ENCODE measurements at regions not wholly inside any gene's neighbourhood (a gene's known extent, or its start where the extent isn't known, plus 50 kb on each side); places are given as distances from the start of the nearest gene placed in this dataset.
"Not testable (repeated sequence)": the region's sequence is repeated elsewhere in the genome, so short reads cannot be mapped to it uniquely, and the experiment has no call there.

DNA sequence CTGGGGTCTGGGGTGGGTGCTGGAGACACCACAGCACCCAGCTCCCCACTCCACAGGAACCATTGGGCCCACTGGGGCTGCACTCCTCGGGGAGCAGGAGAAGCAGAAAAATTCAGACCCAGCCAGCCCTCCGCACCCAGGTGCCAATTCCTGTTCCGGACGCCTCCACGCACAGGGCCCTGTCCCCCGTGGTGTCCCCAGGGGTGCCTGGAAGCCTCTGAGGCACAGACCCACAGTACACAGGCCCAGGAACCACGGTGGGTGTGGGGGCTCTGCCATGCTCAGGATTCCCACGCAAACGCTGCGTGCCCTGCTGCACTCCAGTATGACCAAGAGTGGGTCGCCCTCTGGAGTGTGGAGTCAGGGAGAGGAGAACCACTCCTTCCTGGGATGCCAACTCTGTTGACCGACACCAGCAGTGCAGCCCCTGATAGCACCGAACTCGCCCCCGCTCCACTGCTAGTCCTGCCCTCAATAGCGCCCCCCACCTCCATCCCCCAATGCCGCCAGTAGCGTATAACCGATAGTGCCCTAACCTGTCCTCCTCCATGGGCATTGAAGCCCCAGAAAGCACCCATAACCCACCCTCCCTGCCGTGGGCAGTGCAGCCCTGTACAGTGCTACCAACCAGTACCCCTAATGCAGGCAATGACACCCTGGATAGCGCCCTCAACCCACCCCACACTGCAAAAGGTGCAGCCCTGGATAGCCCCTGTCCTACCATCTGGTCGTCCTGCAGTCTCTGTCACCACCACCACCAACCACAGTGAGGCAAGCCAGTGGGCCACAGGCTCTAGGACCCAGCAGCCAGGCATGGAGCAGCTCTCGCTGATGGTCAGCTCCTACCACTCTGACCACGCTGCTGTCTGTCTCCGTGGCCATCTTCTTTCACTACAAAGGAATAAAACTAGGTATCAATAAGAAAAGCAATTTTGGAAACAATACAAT is 2877.2 kb downstream of the RPIA start:
- DNase-seq (ENCODE audit: low read depth in 4 of 4, low spot score in 3 of 4): not testable (repeated sequence)

DNA sequence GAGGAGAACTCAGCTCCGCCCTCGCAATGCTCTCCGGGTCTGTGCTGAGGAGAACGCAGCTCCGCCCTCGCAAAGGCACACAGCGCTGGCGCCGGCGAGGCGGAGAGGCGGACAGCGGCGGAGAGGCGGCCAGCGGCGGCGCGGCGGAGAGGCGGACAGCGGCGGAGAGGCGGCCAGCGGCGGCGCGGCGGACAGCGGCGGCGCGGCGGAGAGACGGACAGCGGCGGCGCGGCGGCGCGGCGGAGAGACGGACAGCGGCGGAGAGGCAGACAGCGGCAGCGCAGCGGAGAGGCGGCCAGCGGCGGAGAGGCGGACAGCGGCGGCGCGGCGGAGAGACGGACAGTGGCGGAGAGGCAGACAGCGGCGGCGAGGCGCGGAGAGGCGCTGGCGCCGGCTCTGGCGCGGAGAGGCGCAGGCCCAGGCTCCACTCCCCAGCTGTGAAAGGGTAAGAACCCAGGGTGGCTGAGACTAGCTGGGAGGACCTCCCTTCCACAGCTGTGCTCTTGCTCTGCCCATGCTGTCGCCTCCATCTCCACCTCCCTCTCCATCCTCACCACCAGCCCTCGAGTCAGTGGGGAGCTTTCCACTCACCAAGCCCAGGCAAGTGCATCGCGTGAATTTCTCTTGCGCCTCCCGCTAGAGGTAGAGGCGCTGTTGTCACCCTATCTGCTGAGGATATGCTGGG is 2879.9 kb downstream of the RPIA start:
- DNase-seq (ENCODE audit: low read depth in 4 of 4, low spot score in 3 of 4): not testable (repeated sequence)

DNA sequence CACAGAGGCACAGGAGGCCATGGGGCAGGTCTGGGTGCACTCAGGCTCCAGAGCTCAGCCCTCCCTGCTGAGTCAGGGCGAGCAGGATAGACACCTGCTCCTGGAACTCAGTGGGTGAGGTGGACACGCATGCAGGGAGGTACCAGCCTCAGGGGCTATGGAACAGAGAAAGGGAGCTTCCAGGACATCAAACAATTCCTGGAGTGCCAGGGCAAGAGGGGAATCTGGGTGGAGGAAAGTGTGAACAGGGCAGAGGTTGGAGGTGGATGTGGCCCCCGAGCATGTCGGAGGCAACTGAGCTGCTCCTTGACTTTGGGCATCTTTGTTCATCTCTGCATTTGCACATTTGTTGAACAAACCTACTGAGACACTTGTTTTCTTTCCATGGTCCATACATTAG is 2881.5 kb downstream of the RPIA start:
- DNase-seq (ENCODE audit: low read depth in 4 of 4, low spot score in 3 of 4): not testable (repeated sequence)

DNA sequence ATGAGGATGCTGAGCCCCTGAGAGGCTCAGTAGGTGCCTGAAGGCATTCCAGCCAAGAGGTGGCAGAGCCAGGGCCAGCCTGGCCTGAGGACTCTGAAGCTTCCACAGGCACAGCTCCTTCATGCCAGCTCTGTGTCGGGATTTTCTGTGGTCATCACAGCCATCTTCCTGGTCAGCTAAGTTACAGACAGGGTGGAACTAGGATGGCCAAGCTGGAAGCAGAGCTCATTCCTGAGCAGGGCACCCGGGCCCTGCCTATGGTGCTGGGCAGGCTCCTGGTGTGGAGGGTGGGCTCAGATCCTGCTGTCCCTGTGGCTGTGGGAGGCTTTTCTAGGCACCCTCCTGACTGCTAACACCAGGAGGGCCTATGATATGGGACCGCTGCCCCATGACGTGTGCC is 2882.3 kb downstream of the RPIA start:
- DNase-seq (ENCODE audit: low read depth in 4 of 4, low spot score in 3 of 4): not testable (repeated sequence)

DNA sequence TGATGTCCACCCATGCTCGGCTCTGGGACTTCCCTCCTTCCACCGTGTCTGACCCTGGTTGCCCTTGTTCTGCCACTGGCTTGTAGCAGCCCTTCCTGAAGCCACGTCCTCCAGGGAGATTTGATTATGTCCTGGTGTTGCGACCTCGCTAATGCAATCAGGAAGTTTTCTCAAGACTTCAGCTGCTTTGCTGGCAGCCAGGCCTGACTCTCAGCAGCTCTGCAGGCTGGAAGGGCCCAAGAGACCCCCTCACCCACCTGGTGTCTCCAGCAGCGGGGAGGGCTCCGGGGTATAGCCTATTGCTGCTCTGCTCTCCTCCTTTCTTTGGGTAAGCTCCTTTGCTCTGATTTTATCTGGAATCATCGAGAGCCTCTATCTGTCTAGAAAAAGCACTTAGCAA is 2882.8 kb downstream of the RPIA start:
- DNase-seq (ENCODE audit: low read depth in 4 of 4, low spot score in 3 of 4): not testable (repeated sequence)

DNA sequence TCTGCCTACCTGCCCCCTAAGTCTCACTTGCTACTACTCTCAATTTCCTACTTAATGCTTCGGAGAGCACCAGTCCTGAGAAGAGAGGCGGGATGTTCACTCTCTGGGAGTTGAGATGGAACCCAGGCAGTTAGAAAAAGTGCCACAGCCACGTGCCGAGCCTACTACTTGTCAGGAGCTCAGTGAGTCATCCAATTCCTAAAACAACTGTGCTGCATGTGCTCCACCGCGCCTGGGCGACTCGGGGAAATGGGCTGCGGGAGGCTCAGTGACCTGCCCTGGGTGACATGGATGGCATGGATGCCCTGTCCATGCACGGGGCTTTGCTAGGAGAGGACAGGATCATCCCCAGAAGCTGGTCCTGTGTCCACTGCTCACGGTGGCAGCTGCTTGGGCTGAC is 2884.2 kb downstream of the RPIA start:
- not testable (repeated sequence) for DNase-seq (ENCODE audit: low read depth in 4 of 4, low spot score in 3 of 4)

DNA sequence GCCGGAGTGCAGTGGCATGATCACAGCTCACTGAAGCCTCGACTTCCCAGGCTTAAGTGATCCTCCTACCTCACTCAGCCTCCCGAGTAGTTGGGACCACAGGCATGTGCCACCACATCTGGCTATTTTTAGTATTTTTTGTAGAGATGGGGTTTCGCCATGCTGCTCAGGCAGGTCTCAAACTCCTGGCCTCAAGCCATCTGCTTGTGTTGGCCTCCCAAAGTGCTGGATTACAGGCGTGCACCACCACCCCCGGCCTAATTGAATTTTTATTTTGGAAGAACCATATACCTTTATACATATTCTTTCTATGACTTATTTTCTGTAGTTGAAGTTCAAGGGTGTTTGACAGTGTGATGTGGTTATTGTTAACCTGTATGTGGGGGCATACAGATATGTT is 2885.9 kb downstream of the RPIA start:
- DNase-seq (ENCODE audit: low read depth in 4 of 4, low spot score in 3 of 4): not testable (repeated sequence)

DNA sequence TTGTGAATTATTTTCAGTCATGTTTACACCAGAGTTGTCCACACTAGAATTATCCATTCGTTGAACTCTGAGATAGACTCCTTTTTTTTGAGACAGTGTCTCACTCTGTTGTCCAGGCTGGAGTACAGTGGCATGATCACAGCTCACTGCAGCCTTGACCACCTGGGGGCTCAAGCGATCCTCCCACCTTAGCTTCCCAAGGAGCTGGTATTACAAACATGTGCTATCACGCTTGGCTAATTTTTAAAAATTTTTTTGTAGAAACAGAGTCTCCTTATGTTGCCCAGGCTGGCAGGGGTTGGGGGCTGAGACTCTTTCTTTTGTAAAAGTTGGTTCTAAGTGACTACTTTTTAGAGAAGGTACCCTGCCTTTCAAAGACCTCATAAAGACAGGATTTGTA is 2887.2 kb downstream of the RPIA start:
- DNase-seq (ENCODE audit: low read depth in 4 of 4, low spot score in 3 of 4): not testable (repeated sequence)

DNA sequence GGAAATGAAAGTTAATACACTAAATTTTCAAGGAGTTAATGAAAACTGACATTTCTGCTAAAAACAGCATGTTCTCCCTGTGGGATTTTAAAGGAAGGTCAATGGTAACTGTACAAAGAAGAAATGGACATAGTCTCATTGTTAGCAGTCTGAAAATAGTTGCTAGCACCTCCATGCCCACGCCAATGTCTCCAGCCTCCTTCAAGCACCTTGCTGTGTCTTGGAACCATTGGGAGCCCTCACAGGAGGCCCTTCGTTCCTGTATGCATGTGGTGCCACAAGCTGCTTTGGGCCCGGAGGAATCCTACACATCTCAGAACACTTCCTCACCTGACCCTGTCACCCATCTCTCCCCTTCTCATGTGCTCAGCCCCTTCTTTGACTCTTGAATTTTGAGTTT is 2888.1 kb downstream of the RPIA start:
- not testable (repeated sequence) for DNase-seq (ENCODE audit: low read depth in 4 of 4, low spot score in 3 of 4)

DNA sequence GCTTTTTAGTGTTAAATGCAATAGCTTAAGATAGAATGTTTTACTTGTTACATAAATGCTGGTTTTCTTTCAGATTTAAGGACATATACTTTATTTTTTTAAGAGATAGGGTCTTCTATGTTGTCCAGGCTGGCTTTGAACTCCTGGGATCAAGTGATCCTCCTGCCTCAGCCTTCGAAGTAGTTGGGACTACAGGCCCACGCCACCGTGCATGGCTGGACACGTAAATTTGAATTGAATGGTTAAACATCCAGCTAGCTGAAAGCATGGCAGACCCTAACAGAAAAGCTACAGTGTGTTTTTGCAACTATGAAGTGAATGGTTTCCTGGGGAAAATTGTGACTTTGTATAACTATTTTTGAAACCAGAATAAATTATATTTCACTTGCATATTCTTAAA is 2888.6 kb downstream of the RPIA start:
- not testable (repeated sequence) for DNase-seq (ENCODE audit: low read depth in 4 of 4, low spot score in 3 of 4)

DNA sequence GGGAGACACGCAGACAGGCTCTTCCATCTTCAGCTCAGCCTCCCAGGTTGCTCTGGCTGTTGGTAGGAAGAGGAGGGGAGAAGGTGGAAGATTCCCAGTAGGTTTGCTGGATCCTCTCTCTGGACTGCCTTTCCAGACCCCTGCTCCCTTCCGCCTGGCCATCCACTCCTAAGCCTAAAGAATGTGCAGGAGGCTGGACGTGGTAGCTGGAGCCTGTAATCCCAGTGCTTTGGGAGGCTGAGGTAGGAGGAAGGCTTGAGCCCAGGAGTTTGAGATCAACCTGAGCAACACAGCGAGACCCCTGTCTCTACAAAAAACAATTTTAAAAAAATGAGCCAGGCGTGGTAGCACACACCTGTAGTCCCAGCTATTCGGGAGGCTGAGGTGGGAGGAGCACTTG is 2895.6 kb downstream of the RPIA start:
- DNase-seq (ENCODE audit: low read depth in 4 of 4, low spot score in 3 of 4): not testable (repeated sequence)

DNA sequence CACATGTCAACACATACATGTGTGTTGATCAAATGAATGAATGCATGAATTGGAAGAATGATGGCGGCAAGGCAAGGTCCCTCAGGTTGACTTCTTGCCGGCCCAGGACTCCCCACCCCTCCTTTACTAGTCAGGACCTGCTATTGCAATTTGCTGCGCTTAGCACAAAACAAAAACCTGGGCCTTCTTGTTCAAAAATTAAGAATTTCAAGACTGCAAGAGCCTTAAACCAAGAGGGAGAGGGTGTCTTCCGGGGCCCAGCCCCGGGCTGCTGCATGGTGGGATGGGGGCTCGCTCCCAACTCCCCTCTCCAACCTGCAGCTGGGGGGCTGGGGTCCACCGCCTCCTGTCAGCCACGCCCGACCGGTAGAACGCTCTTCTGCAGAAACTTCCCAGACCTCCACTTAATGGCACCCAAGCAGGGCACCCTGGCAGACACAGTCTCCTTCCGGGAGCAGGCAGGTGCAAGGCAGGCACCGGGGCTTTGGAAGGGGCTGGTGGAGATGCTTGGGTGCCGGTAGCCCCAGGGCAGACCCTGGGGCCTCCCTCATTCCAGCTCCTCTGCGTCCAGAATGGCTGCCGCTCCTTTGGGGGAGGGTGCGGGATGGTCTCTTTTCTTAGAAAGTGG is 2896.5 kb downstream of the RPIA start:
- not testable (repeated sequence) for DNase-seq (ENCODE audit: low read depth in 4 of 4, low spot score in 3 of 4)

DNA sequence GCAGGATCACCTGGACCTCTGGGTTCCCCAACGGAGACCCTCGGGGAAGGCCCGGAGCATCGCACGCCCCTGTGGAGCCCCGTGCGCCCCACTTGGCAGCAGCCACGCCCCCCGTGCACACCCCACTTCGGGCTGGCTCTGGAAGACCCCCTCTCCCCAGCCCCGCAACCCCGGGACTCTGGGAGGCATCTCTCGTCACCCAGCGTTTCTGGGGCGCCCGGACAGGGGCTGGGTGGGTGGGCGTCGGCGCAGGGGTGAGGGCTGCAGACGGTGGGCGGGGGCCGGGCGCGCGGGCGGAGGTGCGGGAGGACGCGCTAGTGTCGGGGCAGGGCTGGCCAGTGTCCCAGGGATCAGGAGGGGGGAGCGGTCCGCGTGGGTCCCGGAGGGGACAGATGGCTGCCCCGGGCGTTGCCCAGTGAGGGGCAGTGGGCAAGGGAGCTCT is 2897.3 kb downstream of the RPIA start:
- DNase-seq (ENCODE audit: low read depth in 4 of 4, low spot score in 3 of 4): not testable (repeated sequence)

DNA sequence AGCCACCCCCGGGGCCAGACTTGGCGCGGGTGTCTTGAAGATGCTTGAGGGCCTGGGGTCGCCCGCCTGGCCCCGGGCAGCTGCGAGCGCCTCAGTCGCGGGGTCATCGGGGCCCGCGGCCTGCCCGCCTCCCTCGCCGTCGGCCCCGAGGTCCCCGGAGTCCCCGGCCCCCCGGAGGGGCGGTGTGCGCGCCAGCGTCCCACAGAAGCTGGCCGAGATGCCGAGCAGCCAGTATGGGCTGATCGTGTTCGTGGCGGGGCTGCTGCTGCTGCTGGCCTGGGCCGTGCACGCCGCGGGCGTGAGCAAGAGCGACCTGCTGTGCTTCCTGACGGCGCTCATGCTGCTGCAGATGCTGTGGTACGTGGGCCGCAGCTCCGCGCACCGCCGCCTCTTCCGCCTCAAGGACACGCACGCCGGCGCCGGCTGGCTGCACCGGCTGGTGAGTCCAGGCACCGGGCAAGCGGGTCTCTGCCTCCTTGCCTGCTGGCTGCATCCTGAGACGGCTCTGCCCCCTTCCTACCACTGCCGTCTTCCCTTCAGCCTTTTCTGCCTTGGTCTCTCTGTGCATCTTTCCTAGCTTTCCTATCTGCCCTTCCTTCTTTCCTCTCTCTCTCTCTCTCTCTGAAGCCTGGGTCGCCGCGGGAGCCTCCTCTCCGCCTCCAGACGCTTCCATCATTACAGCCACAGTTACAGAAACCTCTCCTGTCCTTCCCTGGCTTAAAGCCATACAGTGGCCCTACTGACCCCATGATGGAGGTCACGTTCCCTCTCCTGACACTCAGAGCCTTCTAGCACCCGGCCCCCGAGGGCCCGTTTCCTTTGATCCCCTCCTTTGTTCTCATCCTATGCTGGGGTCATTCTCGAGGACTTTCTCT is 2898.2 kb downstream of the RPIA start:
- not testable (repeated sequence) for DNase-seq (ENCODE audit: low read depth in 4 of 4, low spot score in 3 of 4)

DNA sequence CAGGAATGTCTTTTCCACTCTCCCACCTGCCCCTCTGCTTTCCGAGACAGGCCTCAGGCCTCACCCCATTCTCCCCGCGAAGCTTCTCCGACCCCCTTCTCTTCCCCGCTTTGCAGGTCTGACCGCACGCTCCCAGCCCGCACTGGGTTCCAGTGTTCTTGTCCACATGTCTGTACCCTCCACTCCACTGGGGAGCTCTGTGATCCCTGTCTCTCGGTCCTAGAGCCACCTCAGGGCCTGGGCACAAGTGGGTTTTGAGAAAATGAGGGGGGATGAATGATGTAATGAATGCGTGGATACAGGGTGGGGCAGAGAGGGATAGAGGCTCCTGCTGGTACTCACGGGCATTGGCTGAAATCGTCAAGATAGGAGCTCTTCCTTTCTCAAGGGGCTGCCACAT is 2898.9 kb downstream of the RPIA start:
- DNase-seq (ENCODE audit: low read depth in 4 of 4, low spot score in 3 of 4): not testable (repeated sequence)

DNA sequence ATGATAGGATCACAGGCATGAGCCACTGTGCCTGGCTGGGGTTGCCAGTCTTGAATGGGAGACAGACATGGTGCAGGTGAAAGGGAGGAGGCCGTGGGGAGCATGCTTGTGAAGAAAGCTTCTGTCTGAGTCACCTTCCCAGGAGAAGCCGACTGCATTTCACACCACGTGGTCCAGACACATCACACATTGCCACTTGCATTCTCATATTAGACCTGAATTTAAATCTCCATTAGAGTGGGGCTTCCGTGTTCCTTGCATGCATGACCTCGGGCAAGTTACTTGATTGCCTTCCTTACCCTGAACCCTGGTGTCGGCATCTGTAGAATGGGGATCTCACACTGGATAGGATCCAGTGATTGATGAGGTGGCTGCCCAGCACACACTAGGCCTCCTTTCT is 2899.6 kb downstream of the RPIA start:
- not testable (repeated sequence) for DNase-seq (ENCODE audit: low read depth in 4 of 4, low spot score in 3 of 4)

DNA sequence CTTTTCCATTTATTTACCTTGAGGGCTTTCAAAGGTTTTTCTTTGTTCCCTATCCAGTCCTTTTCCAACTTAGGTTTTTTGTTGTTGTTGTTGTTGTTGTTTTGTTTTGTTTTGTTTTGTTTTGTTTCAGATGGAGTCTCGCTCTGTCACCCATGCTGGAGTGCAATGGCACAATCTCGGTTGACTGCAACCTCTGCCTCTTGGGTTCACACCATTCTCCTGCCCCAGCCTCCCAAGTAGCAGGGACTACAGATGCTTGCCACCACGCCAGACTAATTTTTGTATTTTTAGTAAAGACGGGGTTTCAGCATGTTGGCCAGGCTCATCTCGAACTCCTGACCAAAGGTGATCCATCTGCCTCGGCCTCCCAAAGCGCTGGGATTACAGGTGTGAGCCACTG is 2906.0 kb downstream of the RPIA start:
- not testable (repeated sequence) for DNase-seq (ENCODE audit: low read depth in 4 of 4, low spot score in 3 of 4)

DNA sequence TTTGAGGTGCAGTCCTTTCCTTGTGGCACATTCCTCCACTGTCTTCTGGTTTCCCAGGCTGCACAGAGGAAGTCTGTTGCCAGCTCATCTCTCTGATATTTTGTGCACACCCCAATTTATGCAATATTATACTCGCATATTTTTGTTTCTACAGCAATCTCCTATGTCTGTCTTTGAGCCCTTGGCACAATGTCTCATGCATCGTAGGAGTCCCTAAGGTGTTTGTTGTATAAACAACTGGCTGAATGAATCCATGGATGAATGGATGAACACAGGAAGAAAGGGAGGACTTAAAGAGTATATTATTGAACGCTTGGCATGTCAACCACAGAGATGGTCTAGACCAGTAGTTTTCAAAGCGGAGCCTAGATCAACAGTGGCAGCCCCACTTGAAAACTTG is 2907.0 kb downstream of the RPIA start:
- DNase-seq (ENCODE audit: low read depth in 4 of 4, low spot score in 3 of 4): not testable (repeated sequence)

DNA sequence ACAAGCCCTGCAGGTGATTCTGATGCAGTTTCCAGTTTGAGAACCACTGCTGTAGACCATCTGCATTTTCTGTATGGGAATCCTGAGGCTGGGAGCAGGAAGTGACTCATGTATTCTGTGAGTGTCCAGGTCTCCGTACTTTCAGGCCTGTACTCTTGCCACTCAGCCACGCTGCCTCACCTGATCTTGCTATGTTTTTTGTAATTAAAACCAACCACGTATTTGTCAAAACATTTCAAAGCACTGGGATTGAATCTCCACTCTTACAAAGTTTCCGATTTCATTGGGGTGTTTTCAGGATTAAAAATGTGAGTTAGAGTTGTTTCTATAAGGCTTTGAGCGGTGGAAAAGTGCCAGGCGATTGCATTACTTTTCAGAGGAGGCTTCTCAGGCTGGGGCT is 2907.5 kb downstream of the RPIA start:
- DNase-seq (ENCODE audit: low read depth in 4 of 4, low spot score in 3 of 4): peak in 2 of 4 donors; percentile 12 to 44

DNA sequence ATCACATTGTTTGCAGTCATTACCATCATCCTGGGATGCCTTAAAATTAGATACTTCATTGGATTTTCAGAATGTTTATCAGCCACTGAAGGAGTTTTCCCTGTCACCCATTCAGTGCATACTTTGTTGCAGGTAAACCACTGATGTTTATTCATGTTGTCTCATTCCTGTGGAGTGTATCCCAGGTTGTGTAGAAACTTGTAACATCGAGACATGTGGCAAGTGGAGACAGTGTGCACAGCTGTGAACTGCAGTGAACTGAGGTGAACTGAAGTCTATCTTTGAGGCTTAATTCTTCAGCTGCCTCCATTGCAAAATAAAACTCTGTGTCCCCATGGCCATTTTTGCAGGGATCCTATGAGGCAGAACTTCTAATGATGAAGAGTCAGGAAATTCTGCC is 2911.4 kb downstream of the RPIA start:
- DNase-seq (ENCODE audit: low read depth in 4 of 4, low spot score in 3 of 4): not testable (repeated sequence)
